HK-2 (cell line): ENCODE measurements at regions not wholly inside any gene's neighbourhood (a gene's known extent, or its start where the extent isn't known, plus 50 kb on each side); places are given as distances from the start of the nearest gene placed in this dataset.
"Not testable (repeated sequence)": the region's sequence is repeated elsewhere in the genome, so short reads cannot be mapped to it uniquely, and the experiment has no call there.

Experiments
- DNase-seq: peaks from one replicate; pipeline ENCODE4 v3.0.0-alpha.2; 2018; ENCODE audit not compliant: unreplicated experiment

DNA sequence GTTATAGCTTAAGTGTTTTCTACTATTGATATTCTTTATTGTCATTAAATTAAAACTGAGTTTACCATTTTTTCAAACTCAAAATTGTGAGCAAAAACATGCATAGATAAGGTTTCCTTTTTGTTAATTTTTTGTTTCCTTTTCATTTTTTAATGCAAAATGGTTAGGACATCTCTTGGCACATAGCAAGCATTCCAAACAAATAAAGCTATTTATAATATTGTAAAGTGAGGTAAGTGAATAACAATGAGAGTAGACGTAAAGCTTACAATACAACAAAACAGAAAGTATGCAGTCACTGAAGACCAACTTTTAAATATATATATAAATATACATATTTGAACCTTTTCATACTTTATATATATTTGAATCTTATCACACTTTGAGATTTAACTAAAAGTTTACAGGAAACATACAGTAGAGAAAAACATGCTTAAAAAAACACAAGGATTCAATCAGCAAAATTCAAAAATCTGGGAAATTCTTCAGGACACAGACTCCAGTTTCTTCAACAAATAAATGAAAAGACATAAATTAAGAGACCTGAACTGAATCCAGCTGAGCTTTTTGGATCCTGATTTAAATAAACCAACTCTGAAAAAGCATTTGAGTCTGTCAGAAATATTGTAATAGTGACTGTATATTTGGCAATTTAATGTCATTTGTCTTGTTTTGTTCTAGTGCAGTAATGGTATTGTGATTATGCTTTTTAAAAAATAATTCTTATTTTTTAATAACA, 67.5 kb upstream of the SAMSN1 start:
- no peak for DNase-seq

DNA sequence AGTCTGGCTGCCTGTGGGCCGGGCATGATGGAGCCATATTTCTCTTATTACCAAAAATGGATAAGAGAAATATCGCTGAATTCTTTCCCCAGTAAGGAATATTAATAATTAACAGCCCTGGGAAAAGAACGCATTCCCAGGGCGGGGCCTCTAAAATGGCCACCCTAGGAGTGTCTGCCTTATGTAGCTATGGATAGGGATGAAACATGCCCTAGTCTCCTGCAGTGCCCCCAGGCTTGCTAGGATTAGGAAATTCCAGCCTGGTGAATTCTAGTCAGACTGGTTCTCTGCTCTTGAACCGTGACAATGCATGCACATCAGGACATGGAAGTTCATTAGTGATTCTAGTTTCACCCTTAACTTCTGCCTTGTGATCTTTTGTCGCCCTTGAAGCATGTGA, 64.0 kb upstream of the SAMSN1 start:
- DNase-seq: not testable (repeated sequence)

DNA sequence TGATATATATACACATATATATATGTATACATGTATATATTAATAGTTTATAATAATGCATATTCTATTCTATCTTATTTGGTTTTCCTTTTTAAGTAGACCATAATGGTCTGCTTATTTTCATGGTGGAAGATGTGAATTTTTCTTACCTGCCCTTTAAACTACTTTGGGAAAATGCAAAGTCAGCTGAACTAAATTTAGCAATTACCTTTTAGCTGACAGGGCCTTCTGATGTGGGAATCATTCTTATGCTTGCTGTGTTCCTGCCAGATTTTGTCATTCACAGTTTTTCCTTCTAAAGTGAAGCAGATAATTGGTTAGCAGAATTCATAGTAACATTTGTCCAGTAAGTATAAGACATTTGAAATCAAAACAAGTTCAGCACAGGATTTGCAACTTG, 63.2 kb upstream of the SAMSN1 start:
- DNase-seq: no peak

DNA sequence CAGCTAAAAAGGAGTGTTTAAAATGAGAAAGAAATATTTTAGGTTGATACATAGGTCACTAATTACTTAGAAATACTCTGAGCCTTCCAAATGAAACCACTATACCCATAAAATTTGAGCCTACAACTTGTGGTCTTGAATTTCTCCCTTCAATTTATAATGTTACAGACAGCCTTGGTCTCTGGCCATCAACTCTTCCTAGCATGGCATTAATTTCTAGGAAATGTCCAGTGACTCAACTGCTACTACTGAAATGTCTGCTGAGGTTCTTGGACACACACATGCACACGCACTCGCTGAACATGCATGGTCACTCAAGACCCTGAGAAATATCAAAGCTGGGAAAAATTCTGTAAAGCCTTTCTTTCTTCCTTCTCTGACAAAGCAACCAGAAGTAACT, 61.1 kb upstream of the SAMSN1 start:
- DNase-seq: no peak

DNA sequence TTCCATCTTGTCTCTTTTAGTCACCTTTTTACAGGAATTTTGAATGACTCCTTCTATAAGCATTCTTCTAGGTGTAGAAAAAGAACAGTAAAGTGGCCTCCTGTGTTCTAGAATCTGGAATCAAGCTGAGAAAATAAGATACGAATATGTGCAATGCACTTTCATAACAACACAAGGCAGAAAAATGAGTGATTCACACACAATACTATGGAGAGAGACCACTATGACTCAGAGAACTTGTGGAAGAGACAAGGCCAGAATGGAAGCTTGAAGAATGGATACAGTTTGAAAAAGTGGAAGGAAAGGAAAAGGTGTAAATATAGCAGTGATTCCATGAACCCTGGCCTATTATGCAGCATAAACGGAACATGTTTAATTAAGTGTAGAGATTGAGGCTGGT, 57.1 kb upstream of the SAMSN1 start:
- no peak for DNase-seq

DNA sequence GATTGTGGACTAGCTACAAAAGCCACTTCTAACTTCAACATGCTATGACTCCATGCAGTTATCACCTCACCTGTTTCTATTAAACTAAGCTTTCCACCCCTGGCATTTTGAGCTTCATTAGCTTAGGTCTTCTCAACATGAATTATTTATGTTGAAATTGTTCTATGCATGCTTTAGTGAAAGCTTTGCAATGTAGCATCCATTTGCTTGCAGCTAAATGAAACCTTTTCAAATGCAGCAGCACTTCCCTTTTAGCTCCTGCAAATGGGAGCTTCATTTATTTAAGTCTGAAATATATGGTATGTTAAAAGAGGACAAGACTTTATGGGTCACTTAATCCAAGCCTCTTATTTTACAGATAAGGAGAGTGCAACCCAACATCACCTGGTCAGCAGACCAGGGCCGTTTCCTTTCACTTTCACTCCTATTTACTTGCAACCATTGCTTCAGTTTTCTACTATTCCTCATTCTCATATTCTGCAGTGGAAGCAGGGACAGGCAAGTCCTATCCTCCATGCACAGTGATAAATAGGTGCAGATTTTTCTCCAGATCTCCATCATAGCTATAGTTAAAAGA, 56.4 kb upstream of the SAMSN1 start:
- no peak for DNase-seq

DNA sequence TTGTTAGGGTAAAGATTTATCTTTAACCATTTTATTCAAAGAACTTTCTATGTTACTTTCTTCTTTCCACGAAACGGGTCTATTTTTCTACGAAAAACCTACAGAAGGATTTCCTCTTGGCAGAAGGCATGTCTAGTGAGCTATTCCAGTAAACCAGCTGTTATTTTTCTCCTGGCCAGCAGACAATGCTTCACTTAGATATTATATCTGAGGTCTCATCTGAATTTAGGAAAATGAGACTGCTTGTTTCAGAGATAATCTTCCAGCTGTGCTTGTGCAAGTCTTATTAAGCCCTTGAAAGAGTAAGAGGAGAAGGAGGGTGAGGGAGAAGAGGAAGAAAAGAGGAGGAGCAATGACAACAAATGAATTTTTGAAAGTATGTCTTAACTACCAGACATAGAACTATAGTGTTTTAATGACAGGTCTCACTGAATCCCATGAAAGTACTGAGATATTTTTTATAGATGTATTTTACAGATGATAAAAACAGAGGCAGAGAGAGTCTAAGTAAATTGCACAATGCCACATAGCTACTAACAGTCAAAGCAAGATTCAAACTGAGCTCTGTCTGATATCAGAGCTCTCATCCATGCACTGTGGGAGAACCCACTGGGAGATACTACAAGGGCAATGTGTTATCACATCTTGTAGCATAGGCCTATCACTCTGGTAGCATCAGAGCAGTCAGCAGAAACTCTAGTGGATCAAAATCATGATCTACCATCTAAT, 54.6 kb upstream of the SAMSN1 start:
- no peak for DNase-seq

DNA sequence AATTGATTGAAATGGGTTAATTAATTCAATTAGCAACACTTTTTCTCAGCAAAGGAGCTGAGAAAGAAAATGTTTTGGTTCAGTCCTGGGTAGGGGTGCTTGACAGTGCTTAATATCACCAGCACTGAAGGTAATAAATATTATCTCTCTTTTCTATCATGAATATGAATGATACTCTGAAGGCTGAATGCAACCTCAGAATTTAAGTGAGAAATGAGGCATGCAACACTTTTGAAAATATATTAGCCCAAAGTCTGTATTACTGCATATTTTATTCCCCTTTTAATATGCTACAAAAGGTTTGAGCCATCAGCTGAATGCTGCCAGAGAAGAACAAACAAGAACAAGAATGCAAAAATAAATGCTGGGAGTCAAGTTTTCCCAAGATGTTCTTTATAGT, 52.0 kb upstream of the SAMSN1 start:
- no peak for DNase-seq
